SK-N-SH (cell line): ENCODE measurements at regions not wholly inside any gene's neighbourhood (a gene's known extent, or its start where the extent isn't known, plus 50 kb on each side); places are given as distances from the start of the nearest gene placed in this dataset.

Source experiments
- CTCF ChIA-PET: fragments of 300-600, 350-600 bp; formaldehyde crosslinking; extraction: SDS; loops from one replicate; lab custom pipeline; 2021; lab: Yijun Ruan, JAX
- POLR2A ChIA-PET: fragments of 350-600 bp; sonication (Branson Sonifier 250); formaldehyde crosslinking; extraction: SDS; loops from one replicate; lab custom pipeline; 2020; ENCODE audit warnings: antibody characterized with exemption, inconsistent platforms; lab: Yijun Ruan, JAX
- DNase-seq: peaks from one replicate; pipeline ENCODE4 v3.0.0; 2012
- H2AFZ ChIP-seq: fragments of 200-600 bp; sonication (generic); 2 replicates; pipeline ENCODE4 v1.8.1; 2016; ENCODE audit warnings: antibody characterized with exemption, mild to moderate bottlenecking, low read depth
- H3F3A ChIP-seq: fragments of 200-600 bp; sonication (generic); replicated peaks from 2 replicates; pipeline ENCODE3; 2016; ENCODE audit warnings: antibody characterized with exemption, mild to moderate bottlenecking; ENCODE audit not compliant: insufficient read depth
- H3K27ac ChIP-seq, 2 experiments: fragments of 200-500 bp in 1 of 2; fragments of 200-600 bp in 1 of 2; sonication (Bioruptor generic) in 1 of 2; sonication (generic), shearing (Covaris generic) in 1 of 2; 2 replicates each; pipeline versions ENCODE4 v1.5.1 to v1.6.1; 2014 to 2016; ENCODE audit warnings: low read depth in 2 of 2, inconsistent platforms in 1 of 2, low read length in 1 of 2, mild to moderate bottlenecking in 1 of 2, mixed read lengths in 1 of 2
- H3K27me3 ChIP-seq: fragments of 200-600 bp; sonication (generic), shearing (Covaris generic); 2 replicates; pipeline ENCODE4 v1.6.1; 2016; ENCODE audit warnings: mixed run types; ENCODE audit not compliant: insufficient read depth
- H3K36me3 ChIP-seq, 2 experiments: fragments of 200-500 bp in 1 of 2; fragments of 200-600 bp in 1 of 2; sonication (Bioruptor generic) in 1 of 2; sonication (generic) in 1 of 2; replicated peaks in 1 of 2; 2 replicates each; pipeline versions ENCODE3 to v1.5.1; 2014 to 2016; ENCODE audit warnings: low read length in 1 of 2, mild to moderate bottlenecking in 1 of 2; ENCODE audit not compliant: insufficient read depth in 2 of 2, control insufficient read depth in 1 of 2
- H3K4me1 ChIP-seq, 2 experiments: fragments of 200-500 bp in 1 of 2; fragments of 200-600 bp in 1 of 2; sonication (Bioruptor generic) in 1 of 2; sonication (generic), shearing (Covaris generic) in 1 of 2; 2 replicates each; pipeline versions ENCODE4 v1.5.1 to v1.6.1; 2014 to 2016; ENCODE audit warnings: low read depth in 1 of 2, low read length in 1 of 2, mixed run types in 1 of 2; ENCODE audit not compliant: insufficient read depth in 2 of 2, control insufficient read depth in 1 of 2
- H3K4me2 ChIP-seq: fragments of 200-600 bp; sonication (generic), shearing (Covaris generic); 2 replicates; pipeline ENCODE4 v1.6.1; 2017; ENCODE audit warnings: mixed run types
- H3K4me3 ChIP-seq, 2 experiments: fragments of 200-500 bp in 1 of 2; fragments of 200-600 bp in 1 of 2; sonication (Bioruptor generic) in 1 of 2; sonication (generic), shearing (Covaris generic) in 1 of 2; 2 replicates each; pipeline versions ENCODE4 v1.5.1 to v1.8.1; 2014 to 2016; ENCODE audit warnings: low read depth in 2 of 2, inconsistent platforms in 1 of 2, low read length in 1 of 2, mild to moderate bottlenecking in 1 of 2, mixed read lengths in 1 of 2, moderate library complexity in 1 of 2
- H3K79me2 ChIP-seq: fragments of 200-600 bp; sonication (generic); 2 replicates; pipeline ENCODE4 v1.8.1; 2017; ENCODE audit warnings: mild to moderate bottlenecking; ENCODE audit not compliant: insufficient read depth
- H3K9ac ChIP-seq: fragments of 200-600 bp; sonication (generic); 2 replicates; pipeline ENCODE4 v1.6.1; 2017; ENCODE audit warnings: mixed run types
- H3K9me2 ChIP-seq: fragments of 200-600 bp; sonication (generic); 2 replicates; pipeline ENCODE4 v1.6.1; 2017; ENCODE audit warnings: mixed run types
- H3K9me3 ChIP-seq: fragments of 200-600 bp; sonication (generic); 2 replicates; pipeline ENCODE4 v1.6.1; 2017; ENCODE audit warnings: mixed run types, mild to moderate bottlenecking, moderate library complexity
- H4K20me1 ChIP-seq: fragments of 200-600 bp; sonication (generic); 2 replicates; pipeline ENCODE4 v1.6.1; 2017; ENCODE audit warnings: mild to moderate bottlenecking, mixed run types; ENCODE audit not compliant: insufficient read depth
- CHD2 ChIP-seq: fragments of 150-350 bp; IDR thresholded peaks from 2 replicates; pipeline ENCODE4 v1.6.1; 2018; ENCODE audit warnings: low read length; ENCODE audit not compliant: partially characterized antibody
- CTCF ChIP-seq: fragments of 200-600 bp; sonication (generic); IDR thresholded peaks from 2 replicates; pipeline ENCODE4 v1.6.1; 2017; ENCODE audit warnings: antibody characterized with exemption, mild to moderate bottlenecking, moderate library complexity
- EZH2phosphoT487 ChIP-seq: fragments of 200-600 bp; sonication (generic); IDR thresholded peaks from 2 replicates; pipeline ENCODE4 v1.6.1; 2017; ENCODE audit warnings: low read depth, mixed run types, mild to moderate bottlenecking, antibody characterized with exemption, moderate library complexity, borderline replicate concordance
- MEF2A ChIP-seq: IDR thresholded peaks from 2 replicates; pipeline ENCODE4 v1.4.0; 2012; ENCODE audit warnings: low read depth, borderline replicate concordance
- POLR2AphosphoS5 ChIP-seq: IDR thresholded peaks from 2 replicates; pipeline ENCODE4 v1.6.1; 2012; ENCODE audit warnings: low read depth, low read length
- REST ChIP-seq: IDR thresholded peaks from 2 replicates; pipeline ENCODE4 v1.6.1; 2012; ENCODE audit warnings: mild to moderate bottlenecking, low read depth, low read length, moderate library complexity
- WGBS: methylation state at CpG from one replicate; pipeline ENCODE4 v1.1.6; 2017; ENCODE audit warnings: low lambda C conversion rate; 5-methylcytosine and 5-hydroxymethylcytosine counted together

- no peaks in the 10 kb centered on the region for H3K4me1 ChIP-seq
- no peaks in the 10 kb centered on the region for H3K79me2 ChIP-seq
- no peak overlapping the region for H3K9ac ChIP-seq
- TF ChIP-seq POLR2AphosphoS5 (no peak), EZH2phosphoT487 (no peak), MEF2A (no peak), CHD2 (no peak)
- no peak overlapping the region for H3K4me3 ChIP-seq
- H3K4me2 ChIP-seq, result no peak overlapping the region
- H3F3A ChIP-seq, result no peaks in the 10 kb centered on the region
- H3K9me3 ChIP-seq, result no peaks in the 10 kb centered on the region
- H3K36me3 ChIP-seq, result no peaks in the 10 kb centered on the region
- H3K27ac ChIP-seq, result no peak overlapping the region
- H4K20me1 ChIP-seq, result no peaks in the 10 kb centered on the region
- no peak overlapping the region for H2AFZ ChIP-seq
- H3K9me2 ChIP-seq, result no peaks in the 10 kb centered on the region
- CTCF ChIA-PET, result no interaction called here
- H3K27me3 ChIP-seq, result no peaks in the 10 kb centered on the region
- POLR2A ChIA-PET, result no interaction called here
- no peak for DNase-seq
These were observed 841.9 kb downstream of the VGLL3 start for GRCh38 chr3:86149054-86149453.

- H3K4me3 ChIP-seq, result no peak overlapping the region
- CTCF ChIA-PET, result interaction anchor here (1.3 kb wide), 1 partner anchor 12 kb away, joined by 3 read pairs; no protein-coding TSS in a partner anchor
These were observed 843.8 kb downstream of the VGLL3 start for GRCh38 chr3:86147119-86147518.

More at GRCh38 chr3:86147119-86147518, 843.8 kb downstream of the VGLL3 start:
- Histone ChIP-seq H3K4me1 (no peaks in the 10 kb centered on the region), H3K9me3 (no peaks in the 10 kb centered on the region), H3F3A (no peaks in the 10 kb centered on the region), H2AFZ (no peak overlapping the region), H3K27ac (no peak overlapping the region), H4K20me1 (no peaks in the 10 kb centered on the region), H3K4me2 (no peak overlapping the region), H3K79me2 (no peaks in the 10 kb centered on the region), H3K9ac (no peak overlapping the region), H3K9me2 (no peaks in the 10 kb centered on the region), H3K36me3 (no peaks in the 10 kb centered on the region), H3K27me3 (no peaks in the 10 kb centered on the region)
- no peak for TF ChIP-seq REST
- TF ChIP-seq CTCF, result peak; percentile 30; the same call in 1 of the 2 replicates
- WGBS, result 19% methylated on average over 5 of the region's 5 CpGs
- no peak for DNase-seq
- POLR2A ChIA-PET, result no interaction called here
